Mesendoderm (in vitro differentiated cells): ENCODE measurements at regions not wholly inside any gene's neighbourhood (a gene's known extent, or its start where the extent isn't known, plus 50 kb on each side); places are given as distances from the start of the nearest gene placed in this dataset.

ENCODE experiments used
- DNase-seq: peaks from one replicate; pipeline ENCODE4 v3.0.0; 2013
- H2AK5ac ChIP-seq: 2 replicates; pipeline ENCODE4 v1.6.1; 2013; ENCODE audit warnings: low read length, inconsistent platforms
- H2BK120ac ChIP-seq: 2 replicates; pipeline ENCODE4 v1.6.1; 2013; ENCODE audit warnings: low read depth, mild to moderate bottlenecking, low read length, moderate library complexity, mixed read lengths
- H2BK15ac ChIP-seq: replicated peaks from 2 replicates; pipeline ENCODE4 v1.6.1; 2013; ENCODE audit warnings: low read depth, mild to moderate bottlenecking, moderate library complexity
- H2BK5ac ChIP-seq: 2 replicates; pipeline ENCODE4 v1.6.1; 2013; ENCODE audit warnings: low read length, inconsistent platforms
- H3K18ac ChIP-seq: 2 replicates; pipeline ENCODE4 v1.6.1; 2013; ENCODE audit warnings: mild to moderate bottlenecking, low read length, mixed read lengths
- H3K23ac ChIP-seq: one replicate; pipeline ENCODE4 v1.6.1; 2013; ENCODE audit warnings: low read length
- H3K27ac ChIP-seq: 2 replicates; pipeline ENCODE4 v1.5.1; 2013; ENCODE audit warnings: low read depth, mild to moderate bottlenecking, inconsistent platforms, low read length, moderate library complexity
- H3K27me3 ChIP-seq: 2 replicates; pipeline ENCODE4 v1.6.1; 2013; ENCODE audit warnings: low read length, control low read depth, mild to moderate bottlenecking, inconsistent platforms; ENCODE audit not compliant: insufficient read depth, poor library complexity
- H3K36me3 ChIP-seq: 2 replicates; pipeline ENCODE4 v1.6.1; 2013; ENCODE audit warnings: low read length, inconsistent platforms; ENCODE audit not compliant: control insufficient read depth, insufficient read depth
- H3K4ac ChIP-seq: one replicate; pipeline ENCODE4 v1.6.1; 2013; ENCODE audit warnings: low read depth, mild to moderate bottlenecking, low read length, moderate library complexity
- H3K4me1 ChIP-seq: 2 replicates; pipeline ENCODE4 v1.6.1; 2013; ENCODE audit warnings: low read depth, low read length, inconsistent platforms; ENCODE audit not compliant: control insufficient read depth
- H3K4me2 ChIP-seq: 2 replicates; pipeline ENCODE4 v1.6.1; 2013; ENCODE audit warnings: low read length
- H3K4me3 ChIP-seq: 2 replicates; pipeline ENCODE4 v1.5.1; 2013; ENCODE audit warnings: mild to moderate bottlenecking, low read length
- H3K56ac ChIP-seq: one replicate; pipeline ENCODE4 v1.6.1; 2013; ENCODE audit warnings: low read length
- H3K79me1 ChIP-seq: 2 replicates; pipeline ENCODE4 v1.6.1; 2013; ENCODE audit warnings: low read length, inconsistent platforms
- H3K79me2 ChIP-seq: 2 replicates; pipeline ENCODE4 v1.6.1; 2013; ENCODE audit warnings: mild to moderate bottlenecking, low read length; ENCODE audit not compliant: control insufficient read depth, insufficient read depth
- H3K9ac ChIP-seq: 2 replicates; pipeline ENCODE4 v1.6.1; 2013; ENCODE audit warnings: low read length, inconsistent platforms
- H4K5ac ChIP-seq: one replicate; pipeline ENCODE4 v1.6.1; 2013; ENCODE audit warnings: low read length
- H4K8ac ChIP-seq: one replicate; pipeline ENCODE4 v1.6.1; 2013; ENCODE audit warnings: low read depth, mild to moderate bottlenecking, control low read depth, low read length, moderate library complexity
- WGBS: extraction: QIAGEN DNeasy Blood & Tissue Kit; methylation state at CpG from one replicate; pipeline ENCODE4 v1.1.7; 2013; ENCODE audit warnings: low lambda C conversion rate, missing lambda C conversion rate; ENCODE audit not compliant: insufficient coverage; ENCODE audit errors: extremely low coverage; 5-methylcytosine and 5-hydroxymethylcytosine counted together

- DNase-seq, result peak; percentile 26
- no peak overlapping the region for H4K8ac ChIP-seq
- no peak overlapping the region for H4K5ac ChIP-seq
- no peak overlapping the region for H2BK5ac ChIP-seq
- WGBS, result no CpG with 5 or more reads among the region's 3 CpGs
- H2BK15ac ChIP-seq, result no peak overlapping the region
- H3K27me3 ChIP-seq, result no peaks in the 10 kb centered on the region
- H3K56ac ChIP-seq, result no peak overlapping the region
- H2BK120ac ChIP-seq, result no peak overlapping the region
- H3K4me2 ChIP-seq, result no peak overlapping the region
- H2AK5ac ChIP-seq, result no peak overlapping the region
- no peaks in the 10 kb centered on the region for H3K79me2 ChIP-seq
- H3K9ac ChIP-seq, result no peak overlapping the region
- no peak overlapping the region for H3K23ac ChIP-seq
- no peaks in the 10 kb centered on the region for H3K36me3 ChIP-seq
- H3K4me1 ChIP-seq, result peaks cover 6% of the 10 kb centered on the region
- no peak overlapping the region for H3K4ac ChIP-seq
- no peak overlapping the region for H3K4me3 ChIP-seq
- no peak overlapping the region for H3K27ac ChIP-seq
- no peaks in the 10 kb centered on the region for H3K79me1 ChIP-seq
- H3K18ac ChIP-seq, result peak overlapping the region; percentile 64
Measured at GRCh38 chr16:9503251-9503984, 412.0 kb downstream of the HAPSTR1 start.

GRCh38 chr16:9508328-9508936 is 417.0 kb downstream of the HAPSTR1 start:
- Histone ChIP-seq H3K27ac (no peak overlapping the region), H3K27me3 (no peaks in the 10 kb centered on the region), H4K8ac (no peak overlapping the region), H3K4ac (no peak overlapping the region), H3K79me1 (no peaks in the 10 kb centered on the region), H3K36me3 (no peaks in the 10 kb centered on the region), H3K9ac (no peak overlapping the region), H2BK5ac (no peak overlapping the region), H2BK15ac (no peak overlapping the region), H2AK5ac (no peak overlapping the region), H3K4me3 (no peak overlapping the region), H2BK120ac (no peak overlapping the region), H3K56ac (no peak overlapping the region), H4K5ac (no peak overlapping the region), H3K23ac (no peak overlapping the region), H3K4me2 (no peak overlapping the region), H3K4me1 (no peaks in the 10 kb centered on the region), H3K79me2 (no peaks in the 10 kb centered on the region), H3K18ac (no peak overlapping the region)
- DNase-seq, result no peak
- WGBS, result no CpG with 5 or more reads among the region's 6 CpGs

- Histone ChIP-seq H3K18ac (no peak overlapping the region), H3K4me2 (no peak overlapping the region), H3K27me3 (no peaks in the 10 kb centered on the region), H4K8ac (no peak overlapping the region), H4K5ac (no peak overlapping the region), H3K56ac (no peak overlapping the region), H3K27ac (no peak overlapping the region), H2BK15ac (no peak overlapping the region), H3K4me3 (no peak overlapping the region), H2BK120ac (no peak overlapping the region), H2BK5ac (no peak overlapping the region), H3K36me3 (no peaks in the 10 kb centered on the region), H3K4ac (no peak overlapping the region), H3K79me2 (no peaks in the 10 kb centered on the region), H2AK5ac (no peak overlapping the region), H3K79me1 (no peaks in the 10 kb centered on the region), H3K9ac (no peak overlapping the region), H3K4me1 (no peaks in the 10 kb centered on the region), H3K23ac (no peak overlapping the region)
- no CpG with 5 or more reads among the region's 2 CpGs for WGBS
- DNase-seq, result no peak
Measured at GRCh38 chr16:9509663-9510062, 418.2 kb downstream of the HAPSTR1 start.

GRCh38 chr16:9511389-9511788 is 419.9 kb downstream of the HAPSTR1 start:
- no peaks in the 10 kb centered on the region for H3K27me3 ChIP-seq
- no peak overlapping the region for H3K4ac ChIP-seq
- no peak overlapping the region for H2BK5ac ChIP-seq
- no peak overlapping the region for H4K8ac ChIP-seq
- no peak overlapping the region for H3K56ac ChIP-seq
- no peak overlapping the region for H2BK15ac ChIP-seq
- H3K4me2 ChIP-seq, result no peak overlapping the region
- H3K79me1 ChIP-seq, result no peaks in the 10 kb centered on the region
- no peak for DNase-seq
- H3K79me2 ChIP-seq, result no peaks in the 10 kb centered on the region
- no peak overlapping the region for H3K23ac ChIP-seq
- no peak overlapping the region for H2AK5ac ChIP-seq
- WGBS, result no CpG with 5 or more reads among the region's 7 CpGs
- H2BK120ac ChIP-seq, result no peak overlapping the region
- H4K5ac ChIP-seq, result no peak overlapping the region
- no peak overlapping the region for H3K4me3 ChIP-seq
- H3K27ac ChIP-seq, result no peak overlapping the region
- H3K18ac ChIP-seq, result no peak overlapping the region
- no peaks in the 10 kb centered on the region for H3K36me3 ChIP-seq
- H3K4me1 ChIP-seq, result no peaks in the 10 kb centered on the region
- H3K9ac ChIP-seq, result no peak overlapping the region

GRCh38 chr16:9516444-9516843 is 425.0 kb downstream of the HAPSTR1 start:
- Histone ChIP-seq H3K23ac (no peak overlapping the region), H2BK120ac (no peak overlapping the region), H3K4ac (no peak overlapping the region), H3K36me3 (no peaks in the 10 kb centered on the region), H3K4me1 (no peaks in the 10 kb centered on the region), H3K79me1 (no peaks in the 10 kb centered on the region), H3K4me3 (no peak overlapping the region), H3K4me2 (no peak overlapping the region), H3K18ac (no peak overlapping the region), H3K27me3 (no peaks in the 10 kb centered on the region), H3K9ac (no peak overlapping the region), H2BK5ac (no peak overlapping the region), H2AK5ac (no peak overlapping the region), H3K56ac (no peak overlapping the region), H4K5ac (no peak overlapping the region), H4K8ac (no peak overlapping the region), H3K79me2 (no peaks in the 10 kb centered on the region), H3K27ac (no peak overlapping the region), H2BK15ac (no peak overlapping the region)
- no peak for DNase-seq
- no CpG with 5 or more reads among the region's 3 CpGs for WGBS
